Activated CD4-positive, alpha-beta T cell treated with anti-CD3 and anti-CD28 coated beads for 36 hours (primary cell): ENCODE measurements at regions not wholly inside any gene's neighbourhood (a gene's known extent, or its start where the extent isn't known, plus 50 kb on each side); places are given as distances from the start of the nearest gene placed in this dataset.

Source experiments
- ATAC-seq: fragments of 200-7000 bp; cut with Tn5 transposase; one replicate; pipeline ENCODE4 v1.10.0; 2021; ENCODE audit warnings: mild to moderate bottlenecking, moderate library complexity
- CTCF ChIA-PET: fragments of 350-600 bp; sonication (Branson Sonifier 250); formaldehyde crosslinking; loops from one replicate; lab custom pipeline; 2021; ENCODE audit warnings: antibody characterized with exemption; lab: Charles Lee
- POLR2A ChIA-PET: fragments of 350-600 bp; sonication (Branson Sonifier 250); formaldehyde crosslinking; loops from one replicate; lab custom pipeline; 2021; ENCODE audit warnings: antibody characterized with exemption, inconsistent platforms; lab: Charles Lee
- DNase-seq: peaks from one replicate; pipeline ENCODE4 v3.0.0-alpha.2; 2020
- H3K27ac Mint-ChIP-seq: one replicate; pipeline ENCODE4 v1.8.0; 2021; ENCODE audit warnings: mixed read lengths
- H3K27me3 Mint-ChIP-seq: one replicate; pipeline ENCODE4 v1.8.0; 2021; ENCODE audit warnings: mixed read lengths
- H3K36me3 Mint-ChIP-seq: one replicate; pipeline ENCODE4 v1.8.0; 2021; ENCODE audit warnings: low read depth, mixed read lengths
- H3K4me1 Mint-ChIP-seq: one replicate; pipeline ENCODE4 v1.8.0; 2021; ENCODE audit warnings: mixed read lengths
- H3K4me3 Mint-ChIP-seq: one replicate; pipeline ENCODE4 v1.8.0; 2021; ENCODE audit warnings: mild to moderate bottlenecking, moderate library complexity, mixed read lengths
- H3K9me3 Mint-ChIP-seq: one replicate; pipeline ENCODE4 v1.8.0; 2021; ENCODE audit warnings: low read depth, mixed read lengths
- intact Hi-C, 2 experiments: fragments of 100-400 bp; cut with DNase I in 1 of 2; cut with micrococcal nuclease in 1 of 2; formaldehyde crosslinking; loops; one replicate each; pipeline versions ENCODE4 v1.14.2 to v1.15.1; 2022 to 2024; cut with DNase I, micrococcal nuclease

GRCh38 chr7:37531225-37531624 lies 82.6 kb upstream of the ELMO1 start:
- H3K4me3 Mint-ChIP-seq: no peak overlapping the region
- peaks cover 13% of the 10 kb centered on the region for H3K27me3 Mint-ChIP-seq
- ATAC-seq (no peak), DNase-seq (no peak)
- H3K27ac Mint-ChIP-seq: no peak overlapping the region
- no peaks in the 10 kb centered on the region for H3K36me3 Mint-ChIP-seq
- no peaks in the 10 kb centered on the region for H3K9me3 Mint-ChIP-seq
- intact Hi-C loops: no loop called here
- ChIA-PET CTCF (interaction anchor here (0.8 kb wide), 1 partner anchor 16 kb away, joined by 3 read pairs; no protein-coding TSS in a partner anchor), POLR2A (no interaction called here)
- no peaks in the 10 kb centered on the region for H3K4me1 Mint-ChIP-seq

GRCh38 chr7:37532636-37533035 lies 84.0 kb upstream of the ELMO1 start:
- Mint-ChIP-seq H3K36me3 (no peaks in the 10 kb centered on the region), H3K9me3 (no peaks in the 10 kb centered on the region), H3K27ac (no peak overlapping the region), H3K4me1 (no peaks in the 10 kb centered on the region), H3K4me3 (no peak overlapping the region), H3K27me3 (peaks cover 13% of the 10 kb centered on the region)
- intact Hi-C loops: no loop called here
- CTCF ChIA-PET: interaction anchor here (0.8 to 1.2 kb wide), 2 partner anchors 15 to 23 kb away, joined by 4 read pairs; no protein-coding TSS in a partner anchor
- no peak for ATAC-seq
- POLR2A ChIA-PET: no interaction called here
- no peak for DNase-seq

- Mint-ChIP-seq H3K36me3 (no peaks in the 10 kb centered on the region), H3K27ac (no peak overlapping the region), H3K4me1 (no peaks in the 10 kb centered on the region), H3K27me3 (peaks cover 13% of the 10 kb centered on the region), H3K9me3 (no peaks in the 10 kb centered on the region), H3K4me3 (no peak overlapping the region)
- DNase-seq (no peak), ATAC-seq (no peak)
- ChIA-PET CTCF (no interaction called here), POLR2A (no interaction called here)
- intact Hi-C loops: no loop called here
These were observed 86.4 kb upstream of the ELMO1 start for GRCh38 chr7:37534893-37535610.

- DNase-seq (no peak), ATAC-seq (no peak)
- Mint-ChIP-seq H3K4me3 (no peak overlapping the region), H3K36me3 (no peaks in the 10 kb centered on the region), H3K27ac (no peak overlapping the region), H3K9me3 (no peaks in the 10 kb centered on the region), H3K27me3 (peaks cover 13% of the 10 kb centered on the region), H3K4me1 (no peaks in the 10 kb centered on the region)
- intact Hi-C loops: no loop called here
- ChIA-PET CTCF (no interaction called here), POLR2A (no interaction called here)
These were observed 87.2 kb upstream of the ELMO1 start for GRCh38 chr7:37535841-37536240.

GRCh38 chr7:37536706-37537105 lies 88.0 kb upstream of the ELMO1 start:
- Mint-ChIP-seq H3K9me3 (no peaks in the 10 kb centered on the region), H3K27me3 (peaks cover 8% of the 10 kb centered on the region), H3K4me3 (no peak overlapping the region), H3K4me1 (no peaks in the 10 kb centered on the region), H3K36me3 (no peaks in the 10 kb centered on the region), H3K27ac (no peak overlapping the region)
- DNase-seq (no peak), ATAC-seq (no peak)
- POLR2A ChIA-PET: no interaction called here
- intact Hi-C loops: no loop called here
- CTCF ChIA-PET: no interaction called here

- H3K9me3 Mint-ChIP-seq: no peaks in the 10 kb centered on the region
- DNase-seq: no peak
- peaks cover 8% of the 10 kb centered on the region for H3K27me3 Mint-ChIP-seq
- no peak overlapping the region for H3K4me3 Mint-ChIP-seq
- H3K4me1 Mint-ChIP-seq: no peaks in the 10 kb centered on the region
- no peaks in the 10 kb centered on the region for H3K36me3 Mint-ChIP-seq
- ChIA-PET POLR2A (no interaction called here), CTCF (no interaction called here)
- ATAC-seq: no peak
- no peak overlapping the region for H3K27ac Mint-ChIP-seq
- intact Hi-C loops: no loop called here
These were observed 88.8 kb upstream of the ELMO1 start for GRCh38 chr7:37537439-37537838.

GRCh38 chr7:37538945-37539344 lies 90.3 kb upstream of the ELMO1 start:
- H3K4me1 Mint-ChIP-seq: no peaks in the 10 kb centered on the region
- intact Hi-C loops: no loop called here
- CTCF ChIA-PET: interaction anchor here (0.6 to 0.8 kb wide), 3 partner anchors 13 to 887 kb away, joined by 3 to 4 read pairs (median 4); no protein-coding TSS in a partner anchor
- no peak for DNase-seq
- no peak overlapping the region for H3K4me3 Mint-ChIP-seq
- POLR2A ChIA-PET: no interaction called here
- no peak overlapping the region for H3K27ac Mint-ChIP-seq
- no peaks in the 10 kb centered on the region for H3K9me3 Mint-ChIP-seq
- no peaks in the 10 kb centered on the region for H3K36me3 Mint-ChIP-seq
- no peaks in the 10 kb centered on the region for H3K27me3 Mint-ChIP-seq
- ATAC-seq: no peak

- Mint-ChIP-seq H3K9me3 (no peaks in the 10 kb centered on the region), H3K4me1 (no peaks in the 10 kb centered on the region), H3K4me3 (no peak overlapping the region), H3K27ac (no peak overlapping the region), H3K27me3 (peaks cover 2% of the 10 kb centered on the region), H3K36me3 (no peaks in the 10 kb centered on the region)
- intact Hi-C loops: no loop called here
- no peak for DNase-seq
- ATAC-seq: no peak
- ChIA-PET CTCF (interaction anchor here (0.6 kb wide), 1 partner anchor 31 kb away, joined by 4 read pairs; no protein-coding TSS in a partner anchor), POLR2A (no interaction called here)
These were observed 92.3 kb upstream of the ELMO1 start for GRCh38 chr7:37540917-37541316.

- ChIA-PET POLR2A (no interaction called here), CTCF (no interaction called here)
- no peak overlapping the region for H3K4me3 Mint-ChIP-seq
- ATAC-seq: no peak
- intact Hi-C loops: no loop called here
- H3K27ac Mint-ChIP-seq: no peak overlapping the region
- no peaks in the 10 kb centered on the region for H3K9me3 Mint-ChIP-seq
- no peaks in the 10 kb centered on the region for H3K4me1 Mint-ChIP-seq
- no peak for DNase-seq
- peaks cover 2% of the 10 kb centered on the region for H3K27me3 Mint-ChIP-seq
- no peaks in the 10 kb centered on the region for H3K36me3 Mint-ChIP-seq
These were observed 93.3 kb upstream of the ELMO1 start for GRCh38 chr7:37541810-37542443.

GRCh38 chr7:37545619-37546534 lies 97.2 kb upstream of the ELMO1 start:
- H3K36me3 Mint-ChIP-seq: no peaks in the 10 kb centered on the region
- intact Hi-C loops: no loop called here
- ChIA-PET POLR2A (no interaction called here), CTCF (interaction anchor here (0.7 kb wide), 1 partner anchor 552 kb away, joined by 3 read pairs; no protein-coding TSS in a partner anchor)
- DNase-seq (no peak), ATAC-seq (no peak)
- H3K27ac Mint-ChIP-seq: no peak overlapping the region
- H3K27me3 Mint-ChIP-seq: peaks cover 2% of the 10 kb centered on the region
- H3K9me3 Mint-ChIP-seq: no peaks in the 10 kb centered on the region
- H3K4me1 Mint-ChIP-seq: no peaks in the 10 kb centered on the region
- no peak overlapping the region for H3K4me3 Mint-ChIP-seq

- ChIA-PET POLR2A (no interaction called here), CTCF (no interaction called here)
- peaks cover 2% of the 10 kb centered on the region for H3K27me3 Mint-ChIP-seq
- H3K36me3 Mint-ChIP-seq: no peaks in the 10 kb centered on the region
- ATAC-seq (no peak), DNase-seq (no peak)
- no peaks in the 10 kb centered on the region for H3K4me1 Mint-ChIP-seq
- no peaks in the 10 kb centered on the region for H3K9me3 Mint-ChIP-seq
- intact Hi-C loops: no loop called here
- no peak overlapping the region for H3K27ac Mint-ChIP-seq
- H3K4me3 Mint-ChIP-seq: no peak overlapping the region
These were observed 98.0 kb upstream of the ELMO1 start for GRCh38 chr7:37546677-37547076.
